H9 (cell line): ENCODE measurements at regions not wholly inside any gene's neighbourhood (a gene's known extent, or its start where the extent isn't known, plus 50 kb on each side); places are given as distances from the start of the nearest gene placed in this dataset.

ENCODE experiments used
- DNase-seq: peaks from one replicate; pipeline ENCODE4 v3.0.0-alpha.2; 2017
- H2AFZ ChIP-seq: one replicate; pipeline ENCODE4 v1.6.1; 2013; ENCODE audit warnings: mild to moderate bottlenecking, low read length, control low read depth, moderate library complexity
- H2AK5ac ChIP-seq: 2 replicates; pipeline ENCODE4 v1.6.1; 2013; ENCODE audit warnings: low read length, control low read depth, mixed read lengths; ENCODE audit not compliant: insufficient read length
- H2BK120ac ChIP-seq: one replicate; pipeline ENCODE4 v1.6.1; 2013; ENCODE audit warnings: low read depth, mild to moderate bottlenecking, low read length, control low read depth, inconsistent platforms; ENCODE audit not compliant: poor library complexity, severe bottlenecking
- H2BK12ac ChIP-seq: 2 replicates; pipeline ENCODE4 v1.6.1; 2013; ENCODE audit warnings: low read length, control low read depth, mixed read lengths, low read depth; ENCODE audit not compliant: insufficient read length
- H2BK15ac ChIP-seq: 2 replicates; pipeline ENCODE4 v1.6.1; 2013; ENCODE audit warnings: low read depth, low read length, control low read depth
- H2BK20ac ChIP-seq: one replicate; pipeline ENCODE4 v1.6.1; 2013; ENCODE audit warnings: low read depth, mild to moderate bottlenecking, low read length, control low read depth, inconsistent platforms; ENCODE audit not compliant: poor library complexity, severe bottlenecking
- H2BK5ac ChIP-seq: 2 replicates; pipeline ENCODE4 v1.6.1; 2013; ENCODE audit warnings: low read length, control low read depth, mixed read lengths; ENCODE audit not compliant: insufficient read length
- H3K14ac ChIP-seq: 2 replicates; pipeline ENCODE4 v1.6.1; 2013; ENCODE audit warnings: low read length, control low read depth; ENCODE audit not compliant: insufficient read depth
- H3K18ac ChIP-seq: 2 replicates; pipeline ENCODE4 v1.6.1; 2013; ENCODE audit warnings: low read depth, mild to moderate bottlenecking, mixed read lengths, low read length, control low read depth; ENCODE audit not compliant: insufficient read length
- H3K23ac ChIP-seq: 2 replicates; pipeline ENCODE4 v1.6.1; 2013; ENCODE audit warnings: low read length, control low read depth, mixed read lengths, low read depth; ENCODE audit not compliant: insufficient read length
- H3K23me2 ChIP-seq: 2 replicates; pipeline ENCODE4 v1.6.1; 2013; ENCODE audit warnings: low read depth, mild to moderate bottlenecking, mixed read lengths, low read length, control low read depth; ENCODE audit not compliant: insufficient read length, poor library complexity, severe bottlenecking
- H3K27ac ChIP-seq: 2 replicates; pipeline ENCODE4 v1.5.1; 2013; ENCODE audit warnings: low read length, control low read depth, mixed read lengths, low read depth; ENCODE audit not compliant: insufficient read length
- H3K27me3 ChIP-seq: 2 replicates; pipeline ENCODE4 v1.6.1; 2013; ENCODE audit warnings: low read length, control low read depth, inconsistent platforms; ENCODE audit not compliant: insufficient read depth
- H3K4ac ChIP-seq: 2 replicates; pipeline ENCODE4 v1.6.1; 2013; ENCODE audit warnings: low read depth, mild to moderate bottlenecking, control low read depth, inconsistent platforms, low read length, moderate library complexity
- H3K4me1 ChIP-seq: 2 replicates; pipeline ENCODE4 v1.6.1; 2013; ENCODE audit warnings: low read length, control low read depth, inconsistent platforms; ENCODE audit not compliant: insufficient read depth
- H3K4me2 ChIP-seq: 2 replicates; pipeline ENCODE4 v1.6.1; 2013; ENCODE audit warnings: low read length, control low read depth, mixed read lengths; ENCODE audit not compliant: insufficient read length, insufficient read depth
- H3K56ac ChIP-seq: 2 replicates; pipeline ENCODE4 v1.6.1; 2013; ENCODE audit warnings: low read depth, mild to moderate bottlenecking, mixed read lengths, low read length, control low read depth; ENCODE audit not compliant: insufficient read length
- H3K79me1 ChIP-seq: 2 replicates; pipeline ENCODE4 v1.6.1; 2013; ENCODE audit warnings: low read depth, mild to moderate bottlenecking, moderate library complexity, low read length, control low read depth, inconsistent platforms; ENCODE audit not compliant: insufficient read depth, poor library complexity, severe bottlenecking
- H3K79me2 ChIP-seq: 2 replicates; pipeline ENCODE4 v1.6.1; 2013; ENCODE audit warnings: low read length, control low read depth, inconsistent platforms; ENCODE audit not compliant: insufficient read depth
- H3K9ac ChIP-seq: 2 replicates; pipeline ENCODE4 v1.6.1; 2013; ENCODE audit warnings: low read length, control low read depth, mixed read lengths; ENCODE audit not compliant: insufficient read length; ENCODE audit errors: extremely low read depth
- H3K9me3 ChIP-seq: one replicate; pipeline ENCODE4 v1.6.1; 2013; ENCODE audit warnings: low read depth, low read length, inconsistent platforms; ENCODE audit not compliant: control insufficient read depth
- H3T11ph ChIP-seq: one replicate; pipeline ENCODE4 v1.6.1; 2013; ENCODE audit warnings: mild to moderate bottlenecking, low read length, control low read depth, inconsistent platforms
- H4K20me1 ChIP-seq: one replicate; pipeline ENCODE4 v1.6.1; 2013; ENCODE audit not compliant: control insufficient read depth, insufficient read length, insufficient read depth
- H4K5ac ChIP-seq: 2 replicates; pipeline ENCODE4 v1.6.1; 2013; ENCODE audit warnings: low read depth, mild to moderate bottlenecking, mixed read lengths, low read length, control low read depth; ENCODE audit not compliant: insufficient read length
- H4K8ac ChIP-seq: replicated peaks from 2 replicates; pipeline ENCODE4 v1.6.1; 2013; ENCODE audit warnings: low read length, control low read depth, mixed read lengths, low read depth; ENCODE audit not compliant: insufficient read length
- H4K91ac ChIP-seq: 2 replicates; pipeline ENCODE4 v1.6.1; 2013; ENCODE audit warnings: low read depth, mild to moderate bottlenecking, moderate library complexity, mixed read lengths, low read length, control low read depth; ENCODE audit not compliant: insufficient read length
- H3K27ac Mint-ChIP-seq, 3 experiments: 2 replicates in 2 of 3; 3 replicates in 1 of 3; pipeline ENCODE4 v1.8.0; 2020 to 2021; ENCODE audit warnings: mixed read lengths in 3 of 3, mild to moderate bottlenecking in 1 of 3, moderate library complexity in 1 of 3
- H3K27me3 Mint-ChIP-seq: 2 replicates; pipeline ENCODE4 v1.8.0; 2021; ENCODE audit warnings: low read depth, mild to moderate bottlenecking, moderate library complexity, mixed read lengths
- H3K36me3 Mint-ChIP-seq, 3 experiments: 2 replicates in 2 of 3; 3 replicates in 1 of 3; pipeline ENCODE4 v1.8.0; 2020 to 2021; ENCODE audit warnings: low read depth in 3 of 3, mixed read lengths in 3 of 3; ENCODE audit not compliant: insufficient read depth in 1 of 3
- H3K4me1 Mint-ChIP-seq, 2 experiments: 2 replicates each; pipeline ENCODE4 v1.8.0; 2020; ENCODE audit warnings: mixed read lengths in 2 of 2
- H3K4me3 Mint-ChIP-seq, 2 experiments: 2 replicates in 1 of 2; 3 replicates in 1 of 2; pipeline ENCODE4 v1.8.0; 2020 to 2021; ENCODE audit warnings: mild to moderate bottlenecking in 2 of 2, mixed read lengths in 2 of 2, moderate library complexity in 1 of 2
- H3K9me3 Mint-ChIP-seq, 2 experiments: 2 replicates in 1 of 2; 3 replicates in 1 of 2; pipeline ENCODE4 v1.8.0; 2020; ENCODE audit warnings: mild to moderate bottlenecking in 2 of 2, mixed read lengths in 2 of 2, moderate library complexity in 1 of 2
- WGBS: extraction: QIAGEN DNeasy Blood & Tissue Kit; methylation state at CpG from one replicate; pipeline ENCODE4 v1.1.7; 2013; ENCODE audit warnings: missing lambda C conversion rate, low lambda C conversion rate, mixed read lengths; ENCODE audit not compliant: insufficient read length; ENCODE audit errors: extremely low coverage; 5-methylcytosine and 5-hydroxymethylcytosine counted together
- TF ChIP-seq, protein P1 (sequence below): fragments of 200-600 bp; sonication (generic); conservative IDR thresholded peaks from 3 replicates; pipeline ENCODE4 v1.8.0; 2021; ENCODE audit warnings: antibody characterized with exemption, mild to moderate bottlenecking

DNA sequence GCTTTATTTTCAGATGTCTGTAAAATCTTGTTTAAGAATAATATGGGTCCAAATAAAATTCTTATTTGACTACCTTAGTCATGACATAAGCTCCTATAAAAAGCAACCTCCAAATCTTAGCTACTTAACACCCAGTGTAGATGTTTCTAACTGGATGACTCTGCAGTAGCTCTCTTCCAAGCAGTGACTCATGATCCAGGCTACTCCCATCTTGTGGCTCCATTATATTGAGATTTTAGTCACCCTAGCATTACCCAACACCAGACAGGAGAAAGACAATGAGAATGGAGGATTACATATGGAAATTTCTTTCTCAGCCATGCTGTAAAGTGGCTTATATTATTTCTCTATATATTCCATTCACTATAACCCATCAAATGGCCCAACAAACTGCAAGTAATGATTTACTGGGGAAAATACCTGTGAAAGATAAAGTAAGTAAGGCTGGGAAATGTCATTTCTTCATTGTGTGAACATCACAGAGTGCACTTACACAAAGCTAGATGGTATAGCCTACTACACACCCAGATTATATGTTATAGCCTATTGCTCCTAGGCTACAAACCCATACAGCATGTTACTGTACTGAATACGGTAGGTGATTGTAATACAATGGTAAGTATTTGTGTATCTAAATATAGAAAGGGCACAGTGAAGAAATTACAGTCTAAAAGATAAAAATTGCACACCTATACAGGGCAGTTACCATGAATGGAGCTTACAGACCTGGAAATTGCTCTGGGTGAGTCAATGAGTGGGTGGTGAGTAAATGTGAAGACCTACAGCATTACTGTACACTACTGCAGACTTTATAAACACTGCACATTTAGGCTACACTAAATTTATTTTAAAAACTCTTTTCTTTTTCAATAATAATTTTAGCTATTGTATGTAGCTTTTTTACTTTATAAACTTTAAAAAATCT, 163.2 kb downstream of the DYRK2 start:
- H3K4me2 ChIP-seq, result no peak overlapping the region
- no peak overlapping the region for H3K27ac Mint-ChIP-seq
- H2AFZ ChIP-seq, result no peak overlapping the region
- no peaks in the 10 kb centered on the region for H3K23me2 ChIP-seq
- H3K4me1 ChIP-seq, result no peaks in the 10 kb centered on the region
- H2BK120ac ChIP-seq, result no peak overlapping the region
- no peaks in the 10 kb centered on the region for H3K79me2 ChIP-seq
- H3T11ph ChIP-seq, result no peak overlapping the region
- H3K4ac ChIP-seq, result no peak overlapping the region
- H2BK5ac ChIP-seq, result no peak overlapping the region
- H3K23ac ChIP-seq, result no peak overlapping the region
- no peak overlapping the region for H3K27ac ChIP-seq
- TF ChIP-seq, protein P1, sequence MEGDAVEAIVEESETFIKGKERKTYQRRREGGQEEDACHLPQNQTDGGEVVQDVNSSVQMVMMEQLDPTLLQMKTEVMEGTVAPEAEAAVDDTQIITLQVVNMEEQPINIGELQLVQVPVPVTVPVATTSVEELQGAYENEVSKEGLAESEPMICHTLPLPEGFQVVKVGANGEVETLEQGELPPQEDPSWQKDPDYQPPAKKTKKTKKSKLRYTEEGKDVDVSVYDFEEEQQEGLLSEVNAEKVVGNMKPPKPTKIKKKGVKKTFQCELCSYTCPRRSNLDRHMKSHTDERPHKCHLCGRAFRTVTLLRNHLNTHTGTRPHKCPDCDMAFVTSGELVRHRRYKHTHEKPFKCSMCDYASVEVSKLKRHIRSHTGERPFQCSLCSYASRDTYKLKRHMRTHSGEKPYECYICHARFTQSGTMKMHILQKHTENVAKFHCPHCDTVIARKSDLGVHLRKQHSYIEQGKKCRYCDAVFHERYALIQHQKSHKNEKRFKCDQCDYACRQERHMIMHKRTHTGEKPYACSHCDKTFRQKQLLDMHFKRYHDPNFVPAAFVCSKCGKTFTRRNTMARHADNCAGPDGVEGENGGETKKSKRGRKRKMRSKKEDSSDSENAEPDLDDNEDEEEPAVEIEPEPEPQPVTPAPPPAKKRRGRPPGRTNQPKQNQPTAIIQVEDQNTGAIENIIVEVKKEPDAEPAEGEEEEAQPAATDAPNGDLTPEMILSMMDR, result no peak
- peaks cover 16 to 19% of the 10 kb centered on the region in 2 experiments for H3K9me3 Mint-ChIP-seq
- H3K36me3 Mint-ChIP-seq, result peaks cover 0 to 15% (median 4%) of the 10 kb centered on the region in 3 experiments; a peak in 6 of 7 replicates
- no peaks in the 10 kb centered on the region for H3K4me1 Mint-ChIP-seq
- H3K4me3 Mint-ChIP-seq, result no peak overlapping the region
- no peak overlapping the region for H2BK12ac ChIP-seq
- no peaks in the 10 kb centered on the region for H3K27me3 ChIP-seq
- no peak for DNase-seq
- no peak overlapping the region for H2BK15ac ChIP-seq
- no peak overlapping the region for H4K8ac ChIP-seq
- H4K91ac ChIP-seq, result no peak overlapping the region
- peaks cover 2% of the 10 kb centered on the region; the same call in 1 of the 2 replicates for H3K27me3 Mint-ChIP-seq
- no peaks in the 10 kb centered on the region for H4K20me1 ChIP-seq
- no CpG with 5 or more reads among the region's 1 CpG for WGBS
- no peak overlapping the region for H2AK5ac ChIP-seq
- no peak overlapping the region for H3K14ac ChIP-seq
- H3K9me3 ChIP-seq, result no peaks in the 10 kb centered on the region
- H3K56ac ChIP-seq, result no peak overlapping the region
- H2BK20ac ChIP-seq, result no peak overlapping the region
- H3K18ac ChIP-seq, result no peak overlapping the region
- H4K5ac ChIP-seq, result no peak overlapping the region
- no peaks in the 10 kb centered on the region for H3K79me1 ChIP-seq
- H3K9ac ChIP-seq, result no peak overlapping the region
